HG03103 (cell line): ENCODE measurements at regions not wholly inside any gene's neighbourhood (a gene's known extent, or its start where the extent isn't known, plus 50 kb on each side); places are given as distances from the start of the nearest gene placed in this dataset.
"Not testable (repeated sequence)": the region's sequence is repeated elsewhere in the genome, so short reads cannot be mapped to it uniquely, and the experiment has no call there.

ENCODE experiments used
- ATAC-seq: cut with Tn5 transposase; IDR thresholded peaks from one replicate; pipeline ENCODE4 v1.9.1; 2021; ENCODE audit warnings: low read depth; ENCODE audit not compliant: unreplicated experiment

GRCh38 chr5:51651476-51651875 lies 268.2 kb downstream of the ISL1 start:
- no peak for ATAC-seq

GRCh38 chr5:51651889-51652288 lies 268.6 kb downstream of the ISL1 start:
- ATAC-seq: no peak

GRCh38 chr5:51652980-51653379 lies 269.7 kb downstream of the ISL1 start:
- ATAC-seq: no peak

- no peak for ATAC-seq
Measured at GRCh38 chr5:51657340-51658240, 274.3 kb downstream of the ISL1 start.

- ATAC-seq: no peak
Measured at GRCh38 chr5:51661646-51662265, 278.5 kb downstream of the ISL1 start.

- ATAC-seq: no peak
Measured at GRCh38 chr5:51664491-51665250, 281.4 kb downstream of the ISL1 start.

GRCh38 chr5:51665251-51665593 lies 282.0 kb downstream of the ISL1 start:
- ATAC-seq: no peak

- ATAC-seq: no peak
Measured at GRCh38 chr5:51669095-51669494, 285.8 kb downstream of the ISL1 start.

GRCh38 chr5:51678330-51678729 lies 295.1 kb downstream of the ISL1 start:
- no peak for ATAC-seq

GRCh38 chr5:51679286-51679685 lies 296.0 kb downstream of the ISL1 start:
- ATAC-seq: no peak

GRCh38 chr5:51684794-51685355 lies 301.6 kb downstream of the ISL1 start:
- no peak for ATAC-seq

GRCh38 chr5:51685419-51685818 lies 302.2 kb downstream of the ISL1 start:
- ATAC-seq: no peak

GRCh38 chr5:51686622-51687021 lies 303.4 kb downstream of the ISL1 start:
- ATAC-seq: no peak

- ATAC-seq: no peak
Measured at GRCh38 chr5:51691538-51692079, 308.4 kb downstream of the ISL1 start.

GRCh38 chr5:51694826-51695225 lies 311.6 kb downstream of the ISL1 start:
- no peak for ATAC-seq

- ATAC-seq: no peak
Measured at GRCh38 chr5:51696122-51696521, 312.9 kb downstream of the ISL1 start.

- ATAC-seq: not testable (repeated sequence)
Measured at GRCh38 chr5:51702046-51702445, 318.8 kb downstream of the ISL1 start.

- no peak for ATAC-seq
Measured at GRCh38 chr5:51712201-51712600, 329.0 kb downstream of the ISL1 start.

GRCh38 chr5:51715445-51715844 lies 332.2 kb downstream of the ISL1 start:
- not testable (repeated sequence) for ATAC-seq

- ATAC-seq: no peak
Measured at GRCh38 chr5:51731421-51732029, 348.3 kb downstream of the ISL1 start.
